GM23338 (cell line): ENCODE measurements at regions not wholly inside any gene's neighbourhood (a gene's known extent, or its start where the extent isn't known, plus 50 kb on each side); places are given as distances from the start of the nearest gene placed in this dataset.

Experiments used
- ATAC-seq: fragments of 200-7000 bp; cut with Tn5 transposase; 3 replicates; pipeline ENCODE4 v1.9.1; 2020
- DNase-seq: peaks from one replicate; pipeline ENCODE4 v3.0.0-alpha.2; 2015; ENCODE audit warnings: low spot score
- H2AFZ ChIP-seq: fragments of 200-600 bp; sonication (generic); 2 replicates; pipeline ENCODE4 v1.8.0; 2016; ENCODE audit warnings: antibody characterized with exemption, mild to moderate bottlenecking, moderate library complexity
- H3F3A ChIP-seq: fragments of 200-600 bp; sonication (generic); replicated peaks from 2 replicates; pipeline ENCODE4 v1.8.0; 2017; ENCODE audit warnings: antibody characterized with exemption, mixed run types, low read depth
- H3K27ac ChIP-seq: fragments of 200-600 bp; sonication (generic); 2 replicates; pipeline ENCODE4 v1.6.1; 2016; ENCODE audit warnings: low read depth
- H3K27me3 ChIP-seq: fragments of 200-600 bp; sonication (generic); 2 replicates; pipeline ENCODE4 v1.8.0; 2016; ENCODE audit warnings: mild to moderate bottlenecking, mixed run types, moderate library complexity; ENCODE audit not compliant: insufficient read depth
- H3K36me3 ChIP-seq: fragments of 200-600 bp; sonication (generic); 2 replicates; pipeline ENCODE4 v1.8.0; 2016; ENCODE audit warnings: mild to moderate bottlenecking; ENCODE audit not compliant: insufficient read depth
- H3K4me1 ChIP-seq: fragments of 200-600 bp; sonication (generic); 2 replicates; pipeline ENCODE4 v1.8.0; 2016; ENCODE audit warnings: mild to moderate bottlenecking, moderate library complexity; ENCODE audit not compliant: insufficient read depth
- H3K4me2 ChIP-seq: fragments of 200-600 bp; sonication (generic); 2 replicates; pipeline ENCODE4 v1.7.1; 2017; ENCODE audit warnings: mixed run types
- H3K4me3 ChIP-seq: fragments of 200-600 bp; sonication (generic); 2 replicates; pipeline ENCODE4 v1.6.1; 2016; ENCODE audit warnings: mixed run types
- H3K79me2 ChIP-seq: fragments of 200-600 bp; sonication (generic); replicated peaks from 2 replicates; pipeline ENCODE4 v1.8.0; 2017; ENCODE audit warnings: mild to moderate bottlenecking; ENCODE audit not compliant: insufficient read depth
- H3K9me2 ChIP-seq: fragments of 200-600 bp; sonication (generic); 2 replicates; pipeline ENCODE4 v1.8.0; 2017; ENCODE audit not compliant: insufficient read depth
- H4K20me1 ChIP-seq: fragments of 200-600 bp; sonication (generic); replicated peaks from 2 replicates; pipeline ENCODE4 v1.8.0; 2017; ENCODE audit warnings: mild to moderate bottlenecking; ENCODE audit not compliant: insufficient read depth
- H3K27ac Mint-ChIP-seq: 2 replicates; pipeline ENCODE4 v1.8.0; 2020; ENCODE audit warnings: inconsistent platforms, mild to moderate bottlenecking, moderate library complexity, mixed read lengths
- H3K27me3 Mint-ChIP-seq: 3 replicates; pipeline ENCODE4 v1.8.0; 2022; ENCODE audit warnings: low read depth, mild to moderate bottlenecking, moderate library complexity, mixed read lengths, inconsistent platforms; ENCODE audit not compliant: insufficient read depth, poor library complexity
- H3K36me3 Mint-ChIP-seq: 3 replicates; pipeline ENCODE4 v1.8.0; 2021; ENCODE audit warnings: low read depth, mild to moderate bottlenecking, inconsistent platforms, moderate library complexity, mixed read lengths
- H3K4me1 Mint-ChIP-seq: 3 replicates; pipeline ENCODE4 v1.8.0; 2020; ENCODE audit warnings: mild to moderate bottlenecking, inconsistent platforms, mixed read lengths
- H3K4me3 Mint-ChIP-seq: 3 replicates; pipeline ENCODE4 v1.8.0; 2021; ENCODE audit warnings: moderate library complexity, mild to moderate bottlenecking, inconsistent platforms, mixed read lengths
- H3K9me3 Mint-ChIP-seq: 3 replicates; pipeline ENCODE4 v1.8.0; 2020; ENCODE audit warnings: moderate library complexity, mild to moderate bottlenecking, inconsistent platforms, mixed read lengths
- CREB1 ChIP-seq: fragments of 250-450 bp; sonication (Bioruptor Pico); IDR thresholded peaks from 2 replicates; pipeline ENCODE4 v1.5.0; 2020; ENCODE audit warnings: low read depth, mild to moderate bottlenecking, moderate library complexity
- CTCF ChIP-seq, 2 experiments: fragments of 200-600 bp in 1 of 2; sonication (generic) in 1 of 2; conservative IDR thresholded peaks; 2 replicates each; pipeline versions ENCODE4 v1.5.1 to v1.6.1; 2016 to 2017; ENCODE audit warnings: antibody characterized with exemption in 2 of 2, low read depth in 2 of 2, mild to moderate bottlenecking in 2 of 2, moderate library complexity in 1 of 2
- ETS1 ChIP-seq: IDR thresholded peaks from 2 replicates; pipeline ENCODE4 v1.6.1; 2016; ENCODE audit warnings: antibody characterized with exemption
- EZH2 ChIP-seq: fragments of 200-600 bp; sonication (generic); IDR thresholded peaks from one replicate; pipeline ENCODE4 v1.8.0; 2017; ENCODE audit warnings: antibody characterized with exemption, mild to moderate bottlenecking, low read depth; ENCODE audit not compliant: unreplicated experiment
- EZH2phosphoT487 ChIP-seq: fragments of 200-600 bp; sonication (generic); IDR thresholded peaks from one replicate; pipeline ENCODE4 v1.8.1; 2018; ENCODE audit warnings: antibody characterized with exemption; ENCODE audit not compliant: unreplicated experiment
- JUNB ChIP-seq: IDR thresholded peaks from one replicate; pipeline ENCODE4 v1.6.1; 2016; ENCODE audit warnings: antibody characterized with exemption; ENCODE audit not compliant: unreplicated experiment
- NANOG ChIP-seq: IDR thresholded peaks from 2 replicates; pipeline ENCODE4 v1.6.1; 2016; ENCODE audit warnings: antibody characterized with exemption, borderline replicate concordance
- POLR2AphosphoS5 ChIP-seq: IDR thresholded peaks from 2 replicates; pipeline ENCODE4 v1.6.1; 2016; ENCODE audit warnings: antibody characterized with exemption, low read depth
- REST ChIP-seq: IDR thresholded peaks from one replicate; pipeline ENCODE4 v1.6.1; 2018; ENCODE audit warnings: antibody characterized with exemption; ENCODE audit not compliant: unreplicated experiment
- STAT1 ChIP-seq: IDR thresholded peaks from one replicate; pipeline ENCODE4 v1.6.1; 2016; ENCODE audit warnings: antibody characterized with exemption; ENCODE audit not compliant: unreplicated experiment
- ZNF114 ChIP-seq: fragments of 250-450 bp; sonication (Bioruptor Pico); IDR thresholded peaks from 2 replicates; pipeline ENCODE4 v1.5.0; 2020; ENCODE audit warnings: mild to moderate bottlenecking, moderate library complexity
- ZNF331 ChIP-seq: fragments of 250-450 bp; sonication (Bioruptor Pico); IDR thresholded peaks from 2 replicates; pipeline ENCODE4 v1.5.0; 2020; ENCODE audit warnings: low read depth, mild to moderate bottlenecking, moderate library complexity
- ZNF462 ChIP-seq: fragments of 250-450 bp; sonication (Bioruptor Pico); IDR thresholded peaks from 2 replicates; pipeline ENCODE4 v1.5.0; 2020; ENCODE audit warnings: mild to moderate bottlenecking, moderate library complexity

GRCh38 chr4:66568431-66568830, 898.1 kb upstream of the EPHA5 start (continued):
- TF ChIP-seq EZH2 (no peak), JUNB (no peak), NANOG (no peak)

- H3K27ac ChIP-seq: no peak overlapping the region
- no peaks in the 10 kb centered on the region for H3K79me2 ChIP-seq
- H3K9me2 ChIP-seq: no peaks in the 10 kb centered on the region
- H4K20me1 ChIP-seq: no peaks in the 10 kb centered on the region
- Mint-ChIP-seq H3K27me3 (no peaks in the 10 kb centered on the region), H3K36me3 (no peaks in the 10 kb centered on the region), H3K4me1 (no peaks in the 10 kb centered on the region; the same call in 2 of the 3 replicates), H3K9me3 (no peaks in the 10 kb centered on the region), H3K4me3 (no peak overlapping the region), H3K27ac (no peak overlapping the region)
- ATAC-seq (no peak), DNase-seq (no peak)
- H3K4me1 ChIP-seq: no peaks in the 10 kb centered on the region
- no peak overlapping the region for H2AFZ ChIP-seq
- H3K27me3 ChIP-seq: no peaks in the 10 kb centered on the region
- H3K4me2 ChIP-seq: no peak overlapping the region
- H3F3A ChIP-seq: no peaks in the 10 kb centered on the region
- TF ChIP-seq ETS1: no peak
- no peak for TF ChIP-seq STAT1
- TF ChIP-seq NANOG: no peak
- TF ChIP-seq JUNB: no peak
- TF ChIP-seq POLR2AphosphoS5: no peak
- TF ChIP-seq REST: no peak
- TF ChIP-seq ZNF462 (CRISPR knock-in tag): no peak
- no peak for TF ChIP-seq EZH2
- TF ChIP-seq ZNF331: no peak
- TF ChIP-seq EZH2phosphoT487: no peak
- no peak for TF ChIP-seq CTCF (conservative IDR thresholded peaks at IDR 0.05; ENCODE audit: low read depth in 2 of 2)
- TF ChIP-seq ZNF114 (CRISPR knock-in tag): no peak
- no peak for TF ChIP-seq CREB1 (CRISPR knock-in tag)
- no peaks in the 10 kb centered on the region for H3K36me3 ChIP-seq
- H3K4me3 ChIP-seq: no peak overlapping the region
These were observed 897.7 kb upstream of the EPHA5 start for GRCh38 chr4:66568001-66568400.
